Suprapubic skin (tissue), 4 donors: ENCODE measurements at regions not wholly inside any gene's neighbourhood (a gene's known extent, or its start where the extent isn't known, plus 50 kb on each side); places are given as distances from the start of the nearest gene placed in this dataset.
"Not testable (repeated sequence)": the region's sequence is repeated elsewhere in the genome, so short reads cannot be mapped to it uniquely, and the experiment has no call there.

Experiments
- EP300 ChIP-seq: sonication (generic); formaldehyde crosslinking; IDR thresholded peaks from one replicate; pipeline ENCODE4 v1.6.1; 2017; ENCODE audit warnings: antibody characterized with exemption
- POLR2AphosphoS5 ChIP-seq, 3 donors: sonication (generic); formaldehyde crosslinking; IDR thresholded peaks; one replicate each; pipeline ENCODE4 v1.6.1; 2017; ENCODE audit warnings: antibody characterized with exemption in 3 of 3
- TF ChIP-seq, protein P1 (sequence below), 2 donors: fragments of 200-600 bp in 1 of 2; fragments of 450-650 bp in 1 of 2; sonication (generic) in 1 of 2; IDR thresholded peaks; one replicate each; pipeline ENCODE4 v1.5.1; 2016 to 2019; ENCODE audit warnings: antibody characterized with exemption in 2 of 2, mild to moderate bottlenecking in 1 of 2, moderate library complexity in 1 of 2

DNA sequence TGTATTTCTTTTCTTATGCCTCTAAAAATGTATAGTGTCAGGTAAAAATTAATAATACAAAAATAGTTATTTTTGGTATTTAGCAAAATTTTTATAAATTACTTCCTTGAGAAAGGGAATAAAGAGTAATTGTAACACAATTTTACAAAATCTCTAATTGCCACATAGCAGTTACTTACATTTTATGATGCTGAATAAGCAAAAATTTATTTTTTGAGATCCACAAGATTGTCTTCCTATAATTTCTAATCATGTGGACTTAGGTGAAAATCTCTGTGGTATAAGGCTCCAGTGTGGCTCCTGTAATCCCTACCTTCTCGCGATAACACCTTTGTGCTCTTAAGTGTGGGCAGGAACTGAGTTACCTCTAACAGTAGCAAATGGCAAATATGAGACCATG, 487.1 kb upstream of the ZNF337 start:
- TF ChIP-seq, protein P1, sequence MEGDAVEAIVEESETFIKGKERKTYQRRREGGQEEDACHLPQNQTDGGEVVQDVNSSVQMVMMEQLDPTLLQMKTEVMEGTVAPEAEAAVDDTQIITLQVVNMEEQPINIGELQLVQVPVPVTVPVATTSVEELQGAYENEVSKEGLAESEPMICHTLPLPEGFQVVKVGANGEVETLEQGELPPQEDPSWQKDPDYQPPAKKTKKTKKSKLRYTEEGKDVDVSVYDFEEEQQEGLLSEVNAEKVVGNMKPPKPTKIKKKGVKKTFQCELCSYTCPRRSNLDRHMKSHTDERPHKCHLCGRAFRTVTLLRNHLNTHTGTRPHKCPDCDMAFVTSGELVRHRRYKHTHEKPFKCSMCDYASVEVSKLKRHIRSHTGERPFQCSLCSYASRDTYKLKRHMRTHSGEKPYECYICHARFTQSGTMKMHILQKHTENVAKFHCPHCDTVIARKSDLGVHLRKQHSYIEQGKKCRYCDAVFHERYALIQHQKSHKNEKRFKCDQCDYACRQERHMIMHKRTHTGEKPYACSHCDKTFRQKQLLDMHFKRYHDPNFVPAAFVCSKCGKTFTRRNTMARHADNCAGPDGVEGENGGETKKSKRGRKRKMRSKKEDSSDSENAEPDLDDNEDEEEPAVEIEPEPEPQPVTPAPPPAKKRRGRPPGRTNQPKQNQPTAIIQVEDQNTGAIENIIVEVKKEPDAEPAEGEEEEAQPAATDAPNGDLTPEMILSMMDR (IDR thresholded peaks at IDR 0.05) = not testable (repeated sequence)
- TF ChIP-seq POLR2AphosphoS5 (IDR thresholded peaks at IDR 0.05); EP300: not testable (repeated sequence)
